ENCODE measurements at regions not wholly inside any gene's neighbourhood (a gene's known extent, or its start where the extent isn't known, plus 50 kb on each side); places are given as distances from the start of the nearest gene placed in this dataset.

- TF ChIP-seq, protein P1, sequence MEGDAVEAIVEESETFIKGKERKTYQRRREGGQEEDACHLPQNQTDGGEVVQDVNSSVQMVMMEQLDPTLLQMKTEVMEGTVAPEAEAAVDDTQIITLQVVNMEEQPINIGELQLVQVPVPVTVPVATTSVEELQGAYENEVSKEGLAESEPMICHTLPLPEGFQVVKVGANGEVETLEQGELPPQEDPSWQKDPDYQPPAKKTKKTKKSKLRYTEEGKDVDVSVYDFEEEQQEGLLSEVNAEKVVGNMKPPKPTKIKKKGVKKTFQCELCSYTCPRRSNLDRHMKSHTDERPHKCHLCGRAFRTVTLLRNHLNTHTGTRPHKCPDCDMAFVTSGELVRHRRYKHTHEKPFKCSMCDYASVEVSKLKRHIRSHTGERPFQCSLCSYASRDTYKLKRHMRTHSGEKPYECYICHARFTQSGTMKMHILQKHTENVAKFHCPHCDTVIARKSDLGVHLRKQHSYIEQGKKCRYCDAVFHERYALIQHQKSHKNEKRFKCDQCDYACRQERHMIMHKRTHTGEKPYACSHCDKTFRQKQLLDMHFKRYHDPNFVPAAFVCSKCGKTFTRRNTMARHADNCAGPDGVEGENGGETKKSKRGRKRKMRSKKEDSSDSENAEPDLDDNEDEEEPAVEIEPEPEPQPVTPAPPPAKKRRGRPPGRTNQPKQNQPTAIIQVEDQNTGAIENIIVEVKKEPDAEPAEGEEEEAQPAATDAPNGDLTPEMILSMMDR (IDR thresholded peaks at IDR 0.05) = no peak
- no peak for TF ChIP-seq ZFX (IDR thresholded peaks at IDR 0.05; ENCODE audit: borderline replicate concordance)
Observed at GRCh38 chr4:163966612-163967011, 472.1 kb downstream of the TMA16 start.

Data from 22Rv1 (cell line).